Stimulated activated CD4-positive, alpha-beta T cell treated with anti-CD3 and anti-CD28 coated beads, TNF-alpha, amount 100 ng/mL, for 48 hours (primary cell): ENCODE measurements at regions not wholly inside any gene's neighbourhood (a gene's known extent, or its start where the extent isn't known, plus 50 kb on each side); places are given as distances from the start of the nearest gene placed in this dataset.

ENCODE experiments used
- DNase-seq, 3 donors: peaks; one replicate each; pipeline ENCODE4 v3.0.0-alpha.2; 2020; ENCODE audit warnings: low read depth in 3 of 3

DNA sequence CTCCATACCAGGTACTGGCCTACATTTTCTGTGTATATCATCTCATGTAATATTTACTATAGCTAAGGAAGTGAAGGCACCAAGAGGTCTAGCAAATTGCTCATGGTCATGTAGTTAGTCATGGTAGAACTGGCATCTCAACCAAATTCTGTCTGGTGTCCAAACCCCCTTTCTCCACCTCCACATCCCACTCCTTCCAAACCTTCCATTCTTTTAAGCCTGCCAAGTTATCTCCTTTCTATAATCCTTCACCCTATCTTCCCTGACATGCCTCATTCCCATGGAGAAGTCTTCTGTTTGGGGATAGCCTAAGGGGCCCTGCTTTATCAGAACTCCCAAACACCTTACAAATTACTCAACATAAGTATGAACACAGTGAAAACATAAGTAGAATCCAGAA is 196.2 kb upstream of the HMGA2 start:
- no peak for DNase-seq

GRCh38 chr12:65630555-65630954 is 193.7 kb upstream of the HMGA2 start:
- DNase-seq, result no peak

DNA sequence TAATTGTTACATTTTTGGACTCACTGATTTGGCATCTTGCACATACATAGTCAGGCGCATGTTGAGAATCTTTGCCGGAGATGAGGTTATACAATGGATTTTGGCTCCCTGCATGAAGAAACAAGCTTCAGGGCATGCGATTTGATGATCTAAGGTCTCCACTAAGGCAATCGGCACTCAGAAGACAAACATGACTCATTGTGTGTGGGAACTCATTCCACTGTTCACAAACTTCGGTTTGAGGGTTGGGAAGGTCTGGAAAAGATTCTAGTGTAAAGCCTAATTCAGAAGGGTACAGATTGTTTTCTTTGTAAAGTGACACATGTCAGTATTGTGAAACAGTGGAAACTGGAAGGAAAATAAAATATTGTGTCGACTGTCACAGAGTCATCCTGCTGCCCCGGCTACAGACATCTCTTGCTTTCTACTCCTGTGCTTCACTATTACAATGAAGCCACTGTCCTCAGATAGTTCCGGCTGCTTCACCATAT is 192.6 kb upstream of the HMGA2 start:
- no peak for DNase-seq

DNA sequence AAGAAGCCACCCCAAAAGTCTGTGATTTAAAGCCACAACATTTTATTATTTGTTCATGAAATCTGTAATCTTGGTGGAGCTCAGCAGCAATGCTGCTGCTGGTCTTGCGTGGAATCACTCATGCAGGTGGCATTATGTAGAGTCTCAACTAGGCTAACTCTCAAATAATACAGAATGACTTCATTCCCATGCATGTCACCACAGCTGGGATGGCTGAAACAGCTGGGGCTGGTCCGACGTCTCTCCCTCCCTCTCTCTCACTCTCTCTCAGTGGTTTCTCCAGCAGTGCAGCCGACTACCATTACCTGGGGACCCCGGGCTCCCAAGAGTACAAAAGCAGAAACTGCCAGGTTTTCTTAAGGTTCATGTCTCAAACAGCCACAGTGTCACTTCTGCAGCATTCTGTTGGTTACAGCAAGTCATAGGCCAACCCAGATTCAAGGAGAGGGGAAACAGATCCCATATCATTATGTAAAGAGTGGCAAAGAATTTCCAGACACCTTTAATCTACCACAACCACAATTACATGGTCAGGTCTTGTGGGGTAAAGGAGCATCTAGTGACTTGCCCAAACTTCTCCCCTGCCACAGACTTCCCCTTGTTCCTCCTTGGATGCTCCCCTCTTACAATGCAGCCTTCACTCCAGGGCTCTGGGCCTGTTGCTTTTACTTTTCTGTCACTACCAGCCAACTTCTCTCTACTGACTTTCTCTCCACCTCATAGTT is 192.0 kb upstream of the HMGA2 start:
- no peak for DNase-seq

DNA sequence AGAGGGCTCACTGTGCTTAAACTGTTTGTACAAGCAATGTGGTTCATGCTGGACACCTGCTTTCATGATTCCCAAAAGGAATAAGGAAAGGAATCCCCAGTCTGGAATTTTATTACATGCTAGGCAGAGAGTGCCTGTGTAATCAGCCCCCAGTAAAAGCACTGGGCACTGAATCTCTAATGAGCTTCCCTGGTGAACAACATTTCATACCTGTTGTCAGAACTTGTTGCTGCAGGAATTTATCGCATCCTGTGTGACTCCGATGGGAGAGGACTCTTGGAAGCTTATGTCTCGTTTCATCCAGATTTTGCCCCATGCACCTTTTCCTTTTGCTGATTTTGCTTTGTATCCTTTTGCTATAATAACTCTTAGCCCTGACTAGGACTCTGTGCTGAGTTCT is 190.2 kb upstream of the HMGA2 start:
- DNase-seq, result no peak

DNA sequence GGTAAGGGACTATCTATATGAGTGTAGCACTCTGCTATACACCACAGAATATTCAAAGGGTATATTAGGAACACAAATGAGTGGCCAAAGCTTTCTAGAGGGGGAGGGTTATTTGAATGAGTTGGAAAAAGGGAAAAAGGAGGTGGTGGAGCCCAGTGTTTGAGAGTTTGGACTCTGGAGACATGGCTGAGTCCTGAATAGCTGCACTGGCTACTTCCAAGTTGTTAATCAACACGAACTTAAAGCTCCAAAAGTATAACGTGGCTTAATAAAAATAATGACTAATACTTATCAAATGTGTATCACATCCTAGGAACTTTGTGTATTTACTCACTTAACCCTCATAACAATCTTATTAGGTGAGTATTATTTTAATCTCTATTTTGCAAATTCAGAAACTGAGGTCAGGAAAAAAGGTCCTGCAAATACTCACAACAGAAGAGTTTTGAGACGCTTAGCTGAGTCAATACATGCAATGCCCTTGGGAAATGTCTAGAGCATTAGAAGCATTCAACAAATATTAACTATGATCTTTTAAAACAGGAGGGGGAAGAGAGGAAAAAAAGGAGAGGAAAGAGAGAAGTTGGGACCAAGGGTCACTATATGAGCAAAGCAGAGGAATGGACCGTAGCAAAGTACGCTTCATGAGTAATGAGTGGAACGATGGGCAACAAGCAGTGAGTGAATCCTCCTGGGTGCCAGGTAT is 189.5 kb upstream of the HMGA2 start:
- no peak for DNase-seq

DNA sequence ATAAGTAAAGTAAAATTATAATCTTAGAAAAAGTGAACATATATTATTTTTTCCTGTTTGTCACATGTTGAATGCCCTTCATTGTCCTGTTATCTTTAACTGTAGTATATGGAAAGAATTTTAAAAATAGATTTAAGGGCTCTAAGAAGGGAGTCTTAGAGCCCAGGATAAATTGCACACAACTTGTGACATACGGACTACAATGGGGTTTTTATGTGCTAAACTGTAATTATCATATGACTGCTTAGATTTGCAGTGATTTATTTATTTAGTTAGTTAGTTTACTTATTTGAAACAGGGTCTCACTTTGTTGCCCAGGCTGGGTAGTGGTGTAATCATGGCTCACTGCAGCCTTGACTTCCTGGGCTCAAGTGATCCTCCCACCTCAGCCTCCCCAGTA is 187.8 kb upstream of the HMGA2 start:
- no peak for DNase-seq

DNA sequence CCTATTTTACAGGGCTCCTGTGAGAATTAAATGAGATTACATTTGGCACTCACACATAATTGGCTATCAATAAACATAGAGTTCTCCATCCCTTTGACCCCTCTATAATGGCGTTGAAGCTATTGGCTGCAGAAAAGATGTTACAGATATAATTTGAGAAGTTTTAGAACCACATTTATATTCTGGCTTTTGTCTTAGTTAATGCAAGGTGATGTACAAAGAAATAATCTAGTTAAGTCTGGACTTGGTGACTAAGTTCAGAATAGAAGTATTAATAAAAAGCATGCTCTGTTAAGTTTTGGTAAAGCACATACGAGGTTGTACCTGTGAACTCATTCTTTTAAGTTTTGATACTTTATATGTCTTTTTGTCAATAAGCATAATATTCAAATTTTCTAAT is 187.1 kb upstream of the HMGA2 start:
- DNase-seq, result no peak

GRCh38 chr12:65637774-65638173 is 186.5 kb upstream of the HMGA2 start:
- DNase-seq, result no peak

DNA sequence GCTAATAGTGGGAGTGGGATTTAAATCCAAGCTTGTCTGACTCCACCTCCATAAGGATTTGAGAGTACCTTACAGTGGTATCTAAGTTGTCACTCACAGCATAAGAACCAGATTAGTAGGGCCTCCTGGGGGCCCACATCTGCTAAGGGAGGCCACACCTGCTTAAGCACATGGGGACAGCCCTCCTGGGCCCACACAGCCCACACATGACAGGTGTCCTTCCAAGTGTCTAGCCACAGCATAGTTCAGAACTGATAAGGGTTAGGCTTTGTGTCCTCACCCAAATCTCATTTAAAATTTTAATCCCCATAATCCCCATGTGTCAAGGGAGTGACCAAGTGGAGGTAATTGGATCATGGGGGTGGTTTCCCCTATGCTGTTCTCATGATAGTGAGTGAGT is 186.0 kb upstream of the HMGA2 start:
- DNase-seq, result no peak

DNA sequence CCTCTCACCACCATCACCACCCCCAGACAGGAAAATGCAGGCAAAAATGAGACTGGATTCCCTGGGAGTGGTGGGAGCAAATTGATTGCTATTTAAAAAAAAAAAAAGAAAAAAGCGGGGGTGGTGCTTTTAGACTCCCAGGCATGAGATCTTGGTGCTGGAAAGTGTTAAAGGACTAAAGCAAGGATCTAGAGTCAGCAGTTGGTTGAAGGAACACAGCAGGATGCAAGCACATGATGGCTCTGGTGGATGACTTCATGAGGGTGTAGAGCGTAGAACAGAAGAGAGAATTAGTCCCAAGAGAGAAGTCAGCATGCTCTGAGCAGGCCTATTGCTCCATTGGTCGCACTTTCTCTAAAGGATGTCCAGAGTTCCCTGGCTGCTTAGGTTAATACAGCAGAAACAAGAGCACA is 183.8 kb upstream of the HMGA2 start:
- DNase-seq, result no peak

- no peak for DNase-seq
Observed at GRCh38 chr12:65642061-65642661, 182.1 kb upstream of the HMGA2 start.

DNA sequence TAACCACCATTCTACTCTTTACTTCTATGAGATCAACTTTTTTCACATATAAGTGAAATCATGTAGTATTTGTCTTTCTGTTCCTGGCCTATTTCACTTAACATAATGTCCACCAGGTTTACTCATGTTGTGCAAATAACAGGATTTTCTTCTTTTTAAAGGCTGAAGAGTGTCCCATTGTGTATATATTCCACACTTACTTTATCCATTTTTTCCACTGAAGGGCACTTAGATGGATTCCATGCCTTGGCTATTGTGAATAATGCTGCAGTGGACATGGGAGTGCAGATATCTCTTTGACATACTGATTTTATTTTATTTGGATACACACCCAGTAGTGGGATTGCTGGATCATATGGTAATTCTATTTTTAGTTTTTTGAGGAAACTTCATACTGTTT is 181.1 kb upstream of the HMGA2 start:
- DNase-seq, result no peak

DNA sequence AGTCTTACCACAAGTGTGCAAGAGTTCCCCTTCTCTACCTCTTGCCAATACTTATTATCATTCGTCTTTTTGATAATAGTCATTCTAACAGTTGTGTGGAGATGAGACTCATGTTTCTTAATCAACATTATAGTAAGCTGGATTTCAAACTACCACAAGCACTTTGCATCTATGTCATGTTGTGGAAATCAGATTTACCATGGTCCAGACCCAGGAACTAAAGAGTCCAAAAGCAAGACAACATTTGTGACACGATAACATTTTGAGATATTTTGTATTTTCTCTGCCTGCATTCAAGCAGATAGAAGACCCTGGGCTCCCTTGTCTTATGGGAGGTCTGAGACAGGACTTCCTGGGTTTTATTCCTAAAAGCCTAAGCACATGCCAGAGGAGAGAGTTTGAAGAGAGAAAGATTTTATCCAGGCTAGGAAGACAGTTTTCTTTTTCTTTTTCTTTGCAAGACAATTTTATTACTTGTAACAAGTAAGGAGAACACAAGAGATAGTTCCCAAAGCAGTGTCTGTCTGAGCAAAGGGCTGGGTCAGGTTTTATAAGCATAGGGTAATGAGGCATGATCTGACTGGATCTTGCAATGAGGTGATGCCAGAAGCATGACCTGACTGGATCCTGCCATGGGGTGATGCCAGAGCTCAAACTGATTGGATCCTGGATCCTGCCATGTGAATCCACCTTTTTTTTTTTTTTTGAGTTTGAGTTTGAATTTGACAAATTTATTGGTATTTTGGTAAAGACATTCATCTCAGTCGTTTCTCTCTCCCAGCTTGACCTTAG is 180.5 kb upstream of the HMGA2 start:
- DNase-seq, result no peak

DNA sequence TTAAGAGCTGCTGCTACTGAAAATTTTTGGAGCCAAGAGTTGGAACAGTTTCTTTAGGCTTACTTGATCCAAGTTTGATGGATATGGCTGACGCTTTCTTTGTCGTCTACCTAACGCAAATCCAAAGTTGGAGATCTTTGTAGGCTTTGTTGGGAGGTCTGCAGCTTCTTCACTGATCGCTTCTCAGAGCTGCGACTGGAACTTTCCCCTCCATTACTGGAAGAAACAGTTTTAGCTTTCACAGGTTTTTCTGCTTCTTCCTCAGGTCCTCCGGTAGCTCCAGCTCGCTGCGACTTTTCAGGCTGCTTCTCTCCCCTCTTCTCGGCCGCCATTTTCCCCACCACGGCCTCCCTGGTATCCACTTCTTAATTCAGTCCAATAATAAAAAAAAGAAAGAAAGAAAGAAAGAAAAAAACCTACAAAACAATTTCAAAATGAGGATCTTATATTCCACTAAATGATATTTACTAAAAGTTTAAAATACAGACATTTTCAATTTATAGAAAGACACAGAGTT is 178.1 kb upstream of the HMGA2 start:
- DNase-seq, result no peak

GRCh38 chr12:65647074-65647473 is 177.2 kb upstream of the HMGA2 start:
- no peak for DNase-seq

GRCh38 chr12:65648461-65648860 is 175.8 kb upstream of the HMGA2 start:
- no peak for DNase-seq

DNA sequence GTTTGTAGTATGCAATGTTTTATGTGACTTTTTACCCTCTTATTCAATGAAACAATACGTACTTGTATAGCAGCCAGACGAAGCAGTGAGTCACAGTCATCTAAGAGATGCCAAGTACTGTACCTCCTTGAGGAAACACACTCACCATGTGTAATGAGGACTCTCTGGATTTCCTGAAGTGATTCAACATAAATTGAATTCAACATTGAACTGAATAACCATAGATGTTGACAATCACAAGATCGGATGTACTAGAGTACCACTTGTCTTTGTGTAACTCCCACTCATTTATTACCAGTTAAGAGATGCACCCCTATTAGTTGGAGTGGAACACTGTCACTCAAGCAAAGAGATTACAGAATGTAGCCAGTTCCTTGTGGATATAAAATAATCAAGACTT is 175.2 kb upstream of the HMGA2 start:
- no peak for DNase-seq

GRCh38 chr12:65651060-65651459 is 173.2 kb upstream of the HMGA2 start:
- no peak for DNase-seq

GRCh38 chr12:65653321-65653720 is 171.0 kb upstream of the HMGA2 start:
- no peak for DNase-seq

- DNase-seq, result no peak
Observed at GRCh38 chr12:65653946-65654629, 170.2 kb upstream of the HMGA2 start.
